GM20000 (cell line): ENCODE measurements at regions not wholly inside any gene's neighbourhood (a gene's known extent, or its start where the extent isn't known, plus 50 kb on each side); places are given as distances from the start of the nearest gene placed in this dataset.
A peak's percentile ranks its signal among the peaks of the same experiment; 100 is the strongest.

Source experiments
- DNase-seq: peaks from one replicate; pipeline ENCODE4 v3.0.0; 2012; ENCODE audit warnings: low spot score
- CTCF ChIP-seq: IDR thresholded peaks from 2 replicates; pipeline ENCODE4 v1.5.1; 2012; ENCODE audit warnings: mild to moderate bottlenecking, control low read depth; ENCODE audit errors: extremely low read depth, missing control alignments

DNA sequence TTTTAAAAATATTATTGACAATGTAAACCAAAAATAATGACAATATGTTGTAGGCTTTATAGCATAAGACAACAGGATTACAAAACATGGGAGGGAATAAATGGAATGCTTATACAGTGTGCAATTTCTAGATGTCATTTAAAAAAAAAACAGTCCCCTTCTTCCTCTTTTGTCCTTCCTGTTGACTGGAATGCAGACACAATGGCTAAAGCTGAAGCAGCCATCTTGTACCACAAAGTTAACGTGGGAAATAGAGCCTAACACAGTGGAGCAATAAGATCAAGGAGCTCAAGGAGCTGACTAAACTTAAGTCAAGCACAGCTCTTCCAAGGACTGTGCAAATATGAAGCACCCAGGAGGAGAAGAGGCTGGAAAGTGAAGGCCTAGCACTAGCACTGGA is 208.1 kb downstream of the ARHGAP12 start:
- TF ChIP-seq CTCF, result no peak
- DNase-seq, result no peak

- no peak for TF ChIP-seq CTCF
Measured at GRCh38 chr10:31709476-31709875, 219.2 kb downstream of the ARHGAP12 start.

DNA sequence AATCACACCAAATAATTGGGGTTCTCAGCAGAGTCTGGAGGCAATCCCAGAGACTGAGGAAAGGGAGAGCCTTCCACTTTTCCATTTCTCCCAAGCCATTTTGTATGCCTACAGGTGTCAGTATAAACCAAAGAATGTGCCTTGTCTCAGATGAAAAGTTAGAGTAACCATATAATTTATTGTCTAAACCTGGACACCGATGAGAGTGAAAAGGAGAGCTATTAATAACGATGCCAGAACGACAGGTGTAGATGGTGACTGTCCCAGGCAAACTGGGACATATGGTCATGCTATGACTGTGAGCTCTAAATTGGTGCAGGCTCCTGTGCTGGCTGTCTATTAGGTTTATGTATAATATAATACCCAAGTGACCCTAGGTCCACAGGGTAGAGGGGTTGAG is 219.6 kb downstream of the ARHGAP12 start:
- DNase-seq, result no peak

More at GRCh38 chr10:31709476-31709875, 219.2 kb downstream of the ARHGAP12 start:
- no peak for DNase-seq

GRCh38 chr10:31708474-31708873 is 220.2 kb downstream of the ARHGAP12 start:
- TF ChIP-seq CTCF, result no peak
- DNase-seq, result no peak

More for the DNA sequence above, 219.6 kb downstream of the ARHGAP12 start:
- no peak for TF ChIP-seq CTCF

DNA sequence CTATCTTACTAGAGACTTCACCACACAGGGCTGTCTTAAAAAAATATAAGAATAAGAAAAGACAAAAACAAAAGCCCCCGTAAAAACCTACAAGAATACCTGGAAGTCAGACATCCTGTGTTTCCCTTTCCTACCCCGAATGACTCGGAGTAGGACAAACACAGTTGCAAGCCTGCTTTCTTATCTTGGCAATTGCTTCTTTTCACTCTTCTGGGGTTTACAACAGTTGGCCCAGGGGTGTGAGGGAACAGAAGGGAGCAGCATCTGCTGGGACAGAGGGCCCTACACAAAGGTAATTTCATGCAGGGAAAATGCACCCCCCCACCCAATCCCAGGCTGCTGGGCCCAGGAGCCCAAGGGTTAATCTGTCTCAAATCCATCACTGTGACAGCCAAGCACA is 220.6 kb downstream of the ARHGAP12 start:
- no peak for DNase-seq
- no peak for TF ChIP-seq CTCF

- TF ChIP-seq CTCF, result no peak
- peak; percentile 81 for DNase-seq
Measured at GRCh38 chr10:31707093-31708039, 221.3 kb downstream of the ARHGAP12 start.

DNA sequence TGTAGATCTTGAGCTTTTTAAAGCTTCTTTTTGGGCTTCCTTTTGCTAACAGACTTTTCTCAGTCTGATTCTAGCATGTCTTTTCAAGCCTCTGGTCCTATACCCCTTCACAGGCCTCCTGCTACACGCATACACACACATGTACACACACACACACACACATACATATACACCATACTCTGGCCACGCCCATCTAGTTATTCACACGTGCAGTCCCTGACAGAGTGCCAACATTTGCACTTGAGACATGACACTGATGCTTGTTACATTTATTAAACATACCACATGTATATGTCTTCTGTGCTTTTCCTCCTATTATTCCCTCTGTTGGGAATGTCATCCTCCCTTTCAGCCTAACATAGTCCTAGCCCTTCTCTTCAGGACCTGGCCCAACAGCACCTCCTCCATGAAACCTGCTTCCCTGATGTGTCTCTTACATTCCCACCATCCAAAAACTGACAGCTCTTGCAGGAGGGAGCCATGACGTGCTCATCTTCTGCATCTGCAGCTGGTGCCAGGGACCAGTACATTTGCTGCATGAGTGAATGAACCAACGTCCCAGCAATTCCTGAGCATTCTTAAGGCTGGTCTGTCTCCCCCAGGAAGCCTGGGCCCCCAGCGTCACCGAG is 222.1 kb downstream of the ARHGAP12 start:
- no peak for DNase-seq
- TF ChIP-seq CTCF, result no peak
